ENCODE measurements at regions not wholly inside any gene's neighbourhood (a gene's known extent, or its start where the extent isn't known, plus 50 kb on each side); places are given as distances from the start of the nearest gene placed in this dataset.
A peak's percentile ranks its signal among the peaks of the same experiment; 100 is the strongest.

DNA sequence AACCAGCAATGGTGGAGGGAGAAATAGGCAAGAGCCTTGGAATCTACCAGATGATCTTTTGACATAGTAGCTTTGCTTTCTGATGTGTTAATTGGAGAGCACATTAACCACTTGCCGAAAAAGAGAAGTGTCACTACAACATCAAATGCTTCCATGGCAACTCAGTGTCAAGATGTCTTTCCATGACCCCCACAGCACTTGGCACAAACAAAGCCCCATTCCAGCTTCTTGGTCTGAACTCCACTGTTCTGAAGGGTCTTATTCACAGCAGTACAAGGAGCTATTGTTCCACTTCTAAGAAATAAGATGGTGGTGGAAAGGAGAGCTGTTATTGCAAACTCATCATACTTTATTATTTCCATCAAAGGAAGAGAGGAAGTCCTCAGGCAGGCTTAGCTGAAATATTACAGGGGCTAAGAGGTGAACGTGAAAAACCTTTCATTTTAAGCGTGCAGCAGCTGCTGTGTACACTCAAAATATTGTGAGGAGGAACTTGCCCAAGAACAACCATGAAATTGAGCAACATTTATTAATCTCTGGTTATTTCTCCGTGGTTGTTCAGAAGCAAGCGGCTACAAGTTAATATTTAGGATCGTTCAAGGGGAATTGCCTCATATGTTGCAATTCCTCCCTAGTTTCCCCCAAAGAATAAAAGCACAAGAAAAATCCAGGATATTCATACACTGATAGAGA, 354.8 kb upstream of the CELF2 start:
- Histone ChIP-seq H3K9me3 (ENCODE audit: insufficient read depth, low read length) (no peaks in the 10 kb centered on the region), H3K27me3 (ENCODE audit: insufficient read depth, insufficient read length) (no peaks in the 10 kb centered on the region)
- TF ChIP-seq YY1 (IDR thresholded peaks at IDR 0.05; ENCODE audit: insufficient read depth, insufficient read length) (no peak), ZNF274 (IDR thresholded peaks at IDR 0.05; ENCODE audit: low read depth, low read length) (no peak), SUZ12 (IDR thresholded peaks at IDR 0.05; ENCODE audit: extremely low read depth, insufficient read depth, insufficient read length) (no peak)

DNA sequence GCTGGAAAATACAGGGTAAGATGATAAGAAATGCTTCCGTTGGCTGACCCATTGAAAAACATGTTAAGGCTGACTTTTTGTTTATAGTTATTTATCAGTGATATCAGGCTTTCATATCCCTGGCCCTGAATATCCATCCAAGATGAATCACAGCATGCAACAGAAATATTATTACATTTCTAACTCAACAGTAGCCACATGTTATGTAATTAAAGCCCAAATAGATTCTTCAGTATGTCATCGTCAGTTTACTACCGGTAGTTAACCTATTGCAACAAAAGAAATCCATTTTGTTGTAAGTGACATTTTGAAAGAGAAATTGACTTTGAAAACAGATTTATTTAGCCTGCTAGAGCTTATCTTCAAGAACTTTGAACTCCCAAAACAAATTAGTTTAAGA, 354.1 kb upstream of the CELF2 start:
- TF ChIP-seq ZNF274 (IDR thresholded peaks at IDR 0.05; ENCODE audit: low read depth, low read length) (no peak), YY1 (IDR thresholded peaks at IDR 0.05; ENCODE audit: insufficient read depth, insufficient read length) (no peak), SUZ12 (IDR thresholded peaks at IDR 0.05; ENCODE audit: extremely low read depth, insufficient read depth, insufficient read length) (no peak)
- Histone ChIP-seq H3K4me1 (ENCODE audit: insufficient read depth, insufficient read length) (no peaks in the 10 kb centered on the region), H3K27me3 (ENCODE audit: insufficient read depth, insufficient read length) (no peaks in the 10 kb centered on the region), H3K4me3 (ENCODE audit: insufficient read length, low read depth) (no peak overlapping the region), H3K36me3 (ENCODE audit: insufficient read depth, insufficient read length, low read length) (no peaks in the 10 kb centered on the region), H3K9me3 (ENCODE audit: insufficient read depth, low read length) (no peaks in the 10 kb centered on the region), H3K9ac (ENCODE audit: insufficient read length, low read depth) (no peak overlapping the region)
- DNase-seq (ENCODE audit: low read depth, low spot score): no peak

More for the DNA sequence above, 354.8 kb upstream of the CELF2 start:
- no peak for DNase-seq (ENCODE audit: low read depth, low spot score)
- Histone ChIP-seq H3K4me3 (ENCODE audit: insufficient read length, low read depth) (no peak overlapping the region), H3K36me3 (ENCODE audit: insufficient read depth, insufficient read length, low read length) (no peaks in the 10 kb centered on the region), H3K4me1 (ENCODE audit: insufficient read depth, insufficient read length) (no peaks in the 10 kb centered on the region), H3K9ac (ENCODE audit: insufficient read length, low read depth) (no peak overlapping the region)

DNA sequence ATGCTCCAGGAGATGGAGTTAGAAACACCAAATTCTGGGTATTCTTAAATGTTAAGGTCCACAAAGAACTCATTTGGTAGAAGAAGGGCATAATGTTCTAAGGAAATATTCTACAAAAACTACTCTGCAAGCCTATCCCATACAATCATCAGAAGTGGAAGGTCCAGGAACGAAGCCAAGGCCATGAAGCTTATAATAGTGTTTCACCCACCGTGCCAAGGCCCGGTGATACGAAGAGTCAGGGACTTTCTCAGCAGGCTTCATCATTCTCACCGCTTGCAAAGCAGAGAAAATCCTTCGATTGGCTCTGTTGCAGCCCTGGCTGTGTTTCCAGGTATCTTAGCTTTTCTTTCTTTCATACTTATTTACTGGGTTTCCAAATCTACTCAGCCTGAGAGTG, 351.9 kb upstream of the CELF2 start:
- Histone ChIP-seq H3K9me3 (ENCODE audit: insufficient read depth, low read length) (no peaks in the 10 kb centered on the region), H3K4me3 (ENCODE audit: insufficient read length, low read depth) (no peak overlapping the region), H3K27me3 (ENCODE audit: insufficient read depth, insufficient read length) (no peaks in the 10 kb centered on the region), H3K4me1 (ENCODE audit: insufficient read depth, insufficient read length) (no peaks in the 10 kb centered on the region), H3K36me3 (ENCODE audit: insufficient read depth, insufficient read length, low read length) (no peaks in the 10 kb centered on the region), H3K9ac (ENCODE audit: insufficient read length, low read depth) (no peak overlapping the region)
- no peak for TF ChIP-seq SUZ12 (IDR thresholded peaks at IDR 0.05; ENCODE audit: extremely low read depth, insufficient read depth, insufficient read length)
- no peak for TF ChIP-seq ZNF274 (IDR thresholded peaks at IDR 0.05; ENCODE audit: low read depth, low read length)
- TF ChIP-seq YY1 (IDR thresholded peaks at IDR 0.05; ENCODE audit: insufficient read depth, insufficient read length): no peak
- no peak for DNase-seq (ENCODE audit: low read depth, low spot score)

DNA sequence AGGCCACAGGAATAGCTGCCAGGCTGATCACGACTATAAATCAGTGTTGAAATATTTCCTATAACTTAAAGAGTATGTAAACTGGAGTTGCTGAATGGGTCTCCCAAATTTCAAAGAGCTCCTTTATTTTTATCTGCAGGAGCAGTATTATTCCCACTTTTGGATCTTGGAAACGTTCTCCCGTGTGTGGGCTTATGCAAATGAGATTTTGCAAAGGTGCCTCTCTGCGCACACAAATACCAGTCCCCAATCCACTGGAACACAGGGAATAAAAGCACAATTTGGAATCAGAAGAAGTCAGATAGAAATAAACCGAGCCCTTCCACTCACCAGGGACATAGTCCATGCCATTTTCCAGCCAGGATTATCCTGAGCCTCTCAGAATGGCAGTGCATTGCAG, 350.2 kb upstream of the CELF2 start:
- Histone ChIP-seq H3K27me3 (ENCODE audit: insufficient read depth, insufficient read length) (no peaks in the 10 kb centered on the region), H3K9ac (ENCODE audit: insufficient read length, low read depth) (no peak overlapping the region), H3K36me3 (ENCODE audit: insufficient read depth, insufficient read length, low read length) (no peaks in the 10 kb centered on the region), H3K4me1 (ENCODE audit: insufficient read depth, insufficient read length) (no peaks in the 10 kb centered on the region), H3K4me3 (ENCODE audit: insufficient read length, low read depth) (no peak overlapping the region), H3K9me3 (ENCODE audit: insufficient read depth, low read length) (no peaks in the 10 kb centered on the region)
- no peak for DNase-seq (ENCODE audit: low read depth, low spot score)
- TF ChIP-seq SUZ12 (IDR thresholded peaks at IDR 0.05; ENCODE audit: extremely low read depth, insufficient read depth, insufficient read length): no peak
- no peak for TF ChIP-seq ZNF274 (IDR thresholded peaks at IDR 0.05; ENCODE audit: low read depth, low read length)
- TF ChIP-seq YY1 (IDR thresholded peaks at IDR 0.05; ENCODE audit: insufficient read depth, insufficient read length): no peak

DNA sequence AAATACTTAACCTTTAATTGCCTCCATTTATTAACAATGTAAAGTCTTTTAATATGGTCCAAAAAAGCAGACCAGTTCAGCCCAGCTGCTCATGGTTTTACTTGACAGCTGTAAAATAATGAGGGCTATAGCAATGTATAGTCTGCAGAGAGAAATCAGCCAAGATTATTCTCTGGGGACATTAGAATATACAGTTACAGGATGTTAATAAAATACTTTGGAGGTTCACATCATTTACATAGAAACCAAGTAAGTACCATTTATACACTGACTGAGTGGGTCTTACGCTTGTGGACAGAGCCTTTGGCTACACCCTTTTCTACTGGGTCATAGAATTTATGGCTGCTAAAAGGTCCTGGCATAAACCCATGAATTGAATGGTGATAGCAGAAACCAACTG, 340.7 kb upstream of the CELF2 start:
- no peak overlapping the region for H3K9ac ChIP-seq (ENCODE audit: insufficient read length, low read depth)
- peaks cover 7% of the 10 kb centered on the region for H3K9me3 ChIP-seq (ENCODE audit: insufficient read depth, low read length)
- TF ChIP-seq ZNF274 (IDR thresholded peaks at IDR 0.05; ENCODE audit: low read depth, low read length): no peak
- no peak for TF ChIP-seq SUZ12 (IDR thresholded peaks at IDR 0.05; ENCODE audit: extremely low read depth, insufficient read depth, insufficient read length)
- TF ChIP-seq YY1 (IDR thresholded peaks at IDR 0.05; ENCODE audit: insufficient read depth, insufficient read length): no peak
- no peak overlapping the region for H3K4me3 ChIP-seq (ENCODE audit: insufficient read length, low read depth)
- no peaks in the 10 kb centered on the region for H3K27me3 ChIP-seq (ENCODE audit: insufficient read depth, insufficient read length)
- no peak for DNase-seq (ENCODE audit: low read depth, low spot score)
- no peaks in the 10 kb centered on the region for H3K4me1 ChIP-seq (ENCODE audit: insufficient read depth, insufficient read length)
- H3K36me3 ChIP-seq (ENCODE audit: insufficient read depth, insufficient read length, low read length): no peaks in the 10 kb centered on the region

DNA sequence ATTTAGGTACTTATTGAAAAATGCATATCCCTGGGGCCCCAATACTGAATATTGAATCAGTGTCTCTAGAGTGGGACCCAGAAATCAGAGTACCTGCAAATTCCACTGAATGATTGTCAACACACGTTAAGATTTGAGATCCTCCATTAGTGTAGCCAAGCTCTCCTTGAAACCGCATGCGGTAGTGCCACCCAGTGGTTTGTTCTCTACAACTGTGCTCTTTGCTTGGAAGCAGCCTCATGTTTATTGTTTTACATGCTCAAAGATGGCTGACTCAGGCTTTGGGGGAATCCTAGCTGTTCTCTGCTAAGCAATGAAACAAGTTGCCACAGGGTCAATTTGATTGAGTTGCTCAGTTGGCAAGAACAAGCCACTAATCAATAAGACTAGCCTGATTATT, 340.2 kb upstream of the CELF2 start:
- no peaks in the 10 kb centered on the region for H3K27me3 ChIP-seq (ENCODE audit: insufficient read depth, insufficient read length)
- peaks cover 7% of the 10 kb centered on the region for H3K9me3 ChIP-seq (ENCODE audit: insufficient read depth, low read length)
- DNase-seq (ENCODE audit: low read depth, low spot score): peak; percentile 63
- H3K36me3 ChIP-seq (ENCODE audit: insufficient read depth, insufficient read length, low read length): no peaks in the 10 kb centered on the region
- H3K9ac ChIP-seq (ENCODE audit: insufficient read length, low read depth): no peak overlapping the region
- TF ChIP-seq YY1 (IDR thresholded peaks at IDR 0.05; ENCODE audit: insufficient read depth, insufficient read length) (peak; percentile 13), SUZ12 (IDR thresholded peaks at IDR 0.05; ENCODE audit: extremely low read depth, insufficient read depth, insufficient read length) (no peak)
- H3K4me1 ChIP-seq (ENCODE audit: insufficient read depth, insufficient read length): no peaks in the 10 kb centered on the region
- H3K4me3 ChIP-seq (ENCODE audit: insufficient read length, low read depth): no peak overlapping the region

DNA sequence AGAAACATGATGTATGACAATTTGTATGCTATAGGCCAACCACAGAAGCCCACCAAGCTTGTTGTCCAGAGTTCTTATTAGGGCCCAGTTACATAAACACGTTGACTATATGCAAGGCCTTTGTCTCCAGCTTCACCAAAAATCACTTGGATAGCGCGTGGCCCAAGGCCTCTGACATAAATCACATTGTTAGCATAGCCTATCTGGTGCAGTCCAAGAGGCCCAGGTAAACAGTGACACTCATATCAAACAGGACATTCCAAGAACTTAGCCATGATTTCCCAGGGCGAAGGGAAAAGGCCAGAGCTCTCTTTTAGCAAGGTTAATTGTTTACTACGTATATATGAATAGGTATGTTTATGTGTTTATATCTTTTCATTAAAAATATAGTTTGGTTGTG, 337.2 kb upstream of the CELF2 start:
- H3K27me3 ChIP-seq (ENCODE audit: insufficient read depth, insufficient read length): no peaks in the 10 kb centered on the region
- H3K36me3 ChIP-seq (ENCODE audit: insufficient read depth, insufficient read length, low read length): no peaks in the 10 kb centered on the region
- no peak for DNase-seq (ENCODE audit: low read depth, low spot score)
- TF ChIP-seq SUZ12 (IDR thresholded peaks at IDR 0.05; ENCODE audit: extremely low read depth, insufficient read depth, insufficient read length): no peak
- TF ChIP-seq ZNF274 (IDR thresholded peaks at IDR 0.05; ENCODE audit: low read depth, low read length): no peak
- no peak for TF ChIP-seq YY1 (IDR thresholded peaks at IDR 0.05; ENCODE audit: insufficient read depth, insufficient read length)
- no peak overlapping the region for H3K9ac ChIP-seq (ENCODE audit: insufficient read length, low read depth)
- H3K4me1 ChIP-seq (ENCODE audit: insufficient read depth, insufficient read length): no peaks in the 10 kb centered on the region
- no peaks in the 10 kb centered on the region for H3K9me3 ChIP-seq (ENCODE audit: insufficient read depth, low read length)
- no peak overlapping the region for H3K4me3 ChIP-seq (ENCODE audit: insufficient read length, low read depth)
